IPS-18c (cell line): ENCODE measurements at regions not wholly inside any gene's neighbourhood (a gene's known extent, or its start where the extent isn't known, plus 50 kb on each side); places are given as distances from the start of the nearest gene placed in this dataset.

Source experiments
- H3K4me3 ChIP-seq: 2 replicates; pipeline ENCODE4 v1.7.0; 2013; ENCODE audit warnings: low read depth, mild to moderate bottlenecking, low read length, moderate library complexity; ENCODE audit not compliant: insufficient read depth
- H3K9me3 ChIP-seq: one replicate; pipeline ENCODE4 v1.6.1; 2013; ENCODE audit warnings: mild to moderate bottlenecking, low read length, moderate library complexity; ENCODE audit not compliant: control insufficient read depth, insufficient read depth

DNA sequence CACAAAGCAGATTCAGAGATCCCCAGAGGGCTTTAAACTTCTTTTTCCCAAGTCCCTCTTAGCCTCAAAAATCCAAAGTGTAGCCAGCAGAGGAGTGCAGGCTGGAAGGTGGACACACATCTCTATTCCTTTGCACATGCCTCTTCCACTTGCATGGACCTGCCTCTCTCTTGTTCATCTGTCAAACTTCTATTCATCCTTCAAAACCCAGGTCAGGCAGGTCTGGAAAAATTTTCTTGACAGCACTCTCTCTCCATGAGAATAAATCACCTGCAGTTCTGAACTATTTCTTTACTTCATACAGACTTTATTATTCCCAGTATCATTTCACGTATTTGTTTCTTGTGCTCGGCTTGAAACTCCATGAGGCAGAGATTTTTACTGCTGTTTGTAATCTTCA lies 127.5 kb downstream of the SS18 start:
- H3K4me3 ChIP-seq: no peak overlapping the region

DNA sequence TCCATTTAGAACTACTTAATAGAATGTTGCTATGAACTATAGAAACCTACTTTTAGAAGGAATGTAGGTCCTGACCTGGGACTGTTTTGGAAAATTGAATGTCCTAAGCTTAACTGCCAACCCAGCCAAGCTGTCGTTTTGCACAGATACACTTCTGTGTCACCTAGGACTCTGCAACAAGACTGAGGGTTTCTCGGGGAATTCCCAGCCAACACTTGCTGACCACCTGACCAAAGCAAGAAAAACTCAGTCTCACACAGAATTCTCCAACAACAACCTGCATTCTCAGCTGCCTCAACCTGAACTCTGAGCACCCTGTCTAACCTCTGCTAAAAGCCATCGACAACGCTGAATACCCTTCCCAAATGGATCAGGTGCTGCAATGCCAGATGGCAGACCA lies 128.2 kb downstream of the SS18 start:
- Histone ChIP-seq H3K4me3 (no peak overlapping the region), H3K9me3 (no peaks in the 10 kb centered on the region)

More for the DNA sequence above, 127.5 kb downstream of the SS18 start:
- no peaks in the 10 kb centered on the region for H3K9me3 ChIP-seq

DNA sequence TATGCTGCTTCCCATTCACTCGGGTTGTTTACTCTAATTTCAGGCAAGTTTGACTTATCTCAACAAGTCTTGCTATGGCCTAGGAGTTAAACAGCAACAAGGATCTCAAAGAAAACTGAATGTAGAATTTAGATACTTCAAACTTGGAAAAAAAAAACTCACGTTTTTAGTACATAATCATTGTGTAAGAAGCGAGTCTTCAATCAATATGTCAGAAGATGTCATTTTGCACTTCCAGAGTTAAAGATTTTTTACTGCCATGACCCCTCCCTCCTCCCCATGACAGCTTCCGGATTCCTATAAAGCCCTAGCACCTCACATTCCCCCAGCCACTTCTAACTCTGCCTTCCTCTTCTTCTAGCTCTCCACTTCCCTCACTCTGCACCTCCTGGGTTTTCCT lies 133.4 kb downstream of the SS18 start:
- Histone ChIP-seq H3K9me3 (no peaks in the 10 kb centered on the region), H3K4me3 (no peak overlapping the region)

DNA sequence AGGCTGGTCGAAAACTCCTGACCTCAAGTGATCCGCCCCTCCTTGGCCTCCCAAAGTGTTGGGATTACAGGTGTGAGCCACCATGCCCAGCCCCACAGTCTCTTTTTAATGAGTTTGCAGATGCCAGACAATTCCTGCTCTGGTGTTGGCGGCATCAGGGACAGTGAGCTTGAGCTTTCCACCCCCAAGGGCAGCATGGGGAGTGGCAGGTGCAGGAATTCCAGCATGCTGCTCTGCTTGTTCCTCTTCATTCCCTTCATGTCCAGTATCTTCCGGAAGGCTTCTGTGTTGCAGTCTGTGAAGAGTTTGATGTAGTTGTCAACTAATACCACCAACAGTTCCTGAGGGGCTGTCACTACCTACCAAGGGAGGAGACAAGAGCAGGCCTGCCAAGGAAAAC lies 137.3 kb downstream of the SS18 start:
- H3K4me3 ChIP-seq: no peak overlapping the region
- no peaks in the 10 kb centered on the region for H3K9me3 ChIP-seq

DNA sequence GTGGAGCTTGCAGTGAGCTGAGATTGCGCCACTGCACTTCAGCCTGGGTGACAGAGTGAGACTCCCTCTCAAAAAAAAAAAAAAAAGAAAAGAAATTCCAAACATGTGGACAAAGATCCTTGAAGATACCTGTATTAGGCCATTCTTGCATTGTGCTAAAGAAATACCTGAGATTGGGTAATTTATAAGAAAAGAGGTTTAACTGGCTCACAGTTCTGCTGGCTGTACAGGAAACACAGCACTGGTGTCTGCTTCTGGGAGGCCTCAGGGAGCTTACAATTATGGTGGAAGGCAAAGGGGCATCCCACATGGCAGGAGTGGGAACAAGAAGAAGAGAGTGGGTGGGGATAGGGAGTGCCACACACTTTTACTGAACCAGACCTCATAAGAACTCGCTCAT lies 140.1 kb downstream of the SS18 start:
- Histone ChIP-seq H3K9me3 (no peaks in the 10 kb centered on the region), H3K4me3 (no peak overlapping the region)

DNA sequence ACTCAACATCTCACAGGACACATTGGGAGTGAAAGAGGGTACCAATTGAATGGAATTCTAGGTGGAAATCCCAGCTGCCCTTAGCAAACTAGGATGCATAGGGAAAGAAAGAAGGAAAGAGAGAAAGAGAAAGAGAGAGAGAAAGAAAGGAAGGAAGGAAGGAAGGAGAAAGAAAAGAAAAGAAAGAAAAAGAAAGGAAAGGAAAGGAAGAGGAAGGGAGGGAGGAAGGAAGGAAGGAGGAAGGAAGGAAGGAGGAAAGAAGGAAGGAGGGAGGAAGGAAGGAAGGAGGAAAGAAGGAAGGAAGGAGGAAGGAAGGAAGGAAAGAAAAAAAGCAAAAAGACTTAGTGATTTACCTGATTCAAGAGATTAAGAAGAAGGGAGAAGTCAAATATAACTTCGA lies 143.9 kb downstream of the SS18 start:
- no peaks in the 10 kb centered on the region for H3K9me3 ChIP-seq

DNA sequence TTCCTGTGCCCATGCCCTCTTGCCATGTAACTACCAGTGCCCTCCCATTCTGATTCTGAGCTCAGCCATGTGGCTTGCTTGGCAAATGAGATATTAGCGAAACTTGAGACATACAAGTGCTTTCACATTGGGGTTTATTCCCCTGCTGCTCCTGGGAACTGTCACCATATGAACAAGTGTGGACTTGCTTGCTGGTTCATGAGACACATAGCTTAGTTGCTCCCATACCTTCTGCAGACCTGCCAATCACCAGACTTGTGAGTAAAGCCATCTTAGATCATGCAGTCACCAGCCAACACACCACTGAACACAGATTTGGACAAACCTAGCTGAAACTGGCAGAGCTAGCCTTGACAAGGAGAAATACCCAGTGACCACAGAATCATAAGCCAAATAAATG lies 155.1 kb downstream of the SS18 start:
- Histone ChIP-seq H3K9me3 (no peaks in the 10 kb centered on the region), H3K4me3 (no peak overlapping the region)

More for the DNA sequence above, 143.9 kb downstream of the SS18 start:
- no peak overlapping the region for H3K4me3 ChIP-seq

DNA sequence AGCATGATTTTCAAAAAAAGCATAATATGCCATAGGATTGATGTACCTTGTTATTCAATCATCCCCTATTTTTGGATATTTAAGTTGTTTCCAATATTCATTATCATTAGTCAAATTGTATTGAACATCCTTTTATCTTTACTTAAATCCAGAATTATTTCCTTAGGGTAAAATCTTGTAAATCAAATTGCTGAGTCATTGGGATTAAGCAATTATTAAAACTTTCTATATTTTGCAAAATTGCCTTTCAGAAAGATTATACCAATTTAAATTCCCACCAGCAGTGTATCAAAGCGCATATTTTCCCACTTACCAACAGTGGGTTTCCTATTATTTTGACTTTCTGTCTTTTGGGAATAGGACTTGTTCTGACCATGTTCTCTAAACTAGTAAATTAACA lies 159.3 kb downstream of the SS18 start:
- no peak overlapping the region for H3K4me3 ChIP-seq
- no peaks in the 10 kb centered on the region for H3K9me3 ChIP-seq

DNA sequence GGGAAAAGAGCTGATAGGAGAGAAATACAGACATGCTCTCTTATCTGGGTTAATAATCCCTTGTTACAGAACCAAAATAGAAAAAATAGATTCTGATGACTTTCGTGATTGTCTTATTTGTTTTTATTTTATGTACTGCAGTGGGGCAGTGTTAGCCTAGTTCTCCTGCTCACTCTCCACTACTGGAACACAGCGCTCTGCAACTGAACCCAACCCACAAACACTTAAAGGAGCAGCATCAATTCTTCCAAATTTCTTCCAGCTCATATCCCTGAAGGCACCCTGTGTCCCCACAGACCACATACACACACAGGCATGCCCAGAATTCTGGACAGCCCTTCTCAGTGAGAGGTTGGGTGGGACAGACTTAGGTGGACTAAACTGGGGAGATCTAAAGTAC lies 160.6 kb downstream of the SS18 start:
- H3K4me3 ChIP-seq: no peak overlapping the region
- no peaks in the 10 kb centered on the region for H3K9me3 ChIP-seq

DNA sequence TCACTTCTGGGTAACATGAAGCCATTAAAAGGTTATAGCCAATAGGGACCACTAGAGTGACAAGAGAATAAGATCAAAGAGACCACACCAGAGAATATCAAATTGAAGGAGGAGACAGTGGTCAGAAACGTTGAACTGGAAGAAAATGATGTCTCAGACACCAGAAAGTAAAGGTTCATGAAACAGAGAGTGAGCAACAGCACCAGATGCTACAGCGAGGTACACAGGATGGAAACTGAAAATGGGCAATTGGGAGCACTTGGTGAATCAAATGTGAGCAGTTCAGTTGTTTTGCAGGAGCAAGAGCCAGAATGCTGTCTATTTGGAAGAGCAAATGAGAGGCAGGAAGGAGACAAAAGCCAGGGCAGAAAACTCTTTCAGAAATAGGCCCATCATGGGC lies 162.6 kb downstream of the SS18 start:
- H3K4me3 ChIP-seq: no peak overlapping the region
- no peaks in the 10 kb centered on the region for H3K9me3 ChIP-seq

DNA sequence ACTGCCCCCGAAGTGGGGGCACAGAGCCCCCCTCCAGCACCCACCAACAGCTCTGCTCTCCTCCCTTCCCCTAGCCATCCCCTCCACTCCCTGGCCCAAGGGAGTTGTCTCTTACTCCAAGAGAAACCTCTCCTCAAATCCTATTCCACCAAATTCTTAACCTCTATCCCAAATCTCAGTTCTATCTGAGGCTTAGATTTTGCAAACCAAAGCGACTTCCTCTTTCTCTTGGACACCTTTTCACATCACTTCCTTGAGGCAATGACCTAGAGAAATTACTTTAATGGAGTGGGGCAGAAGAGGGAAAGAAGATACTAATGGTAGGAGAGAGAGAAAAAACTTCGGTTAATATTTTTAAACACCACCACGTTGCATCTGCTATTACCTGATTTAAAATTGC lies 167.2 kb downstream of the SS18 start:
- Histone ChIP-seq H3K9me3 (no peaks in the 10 kb centered on the region), H3K4me3 (no peak overlapping the region)

DNA sequence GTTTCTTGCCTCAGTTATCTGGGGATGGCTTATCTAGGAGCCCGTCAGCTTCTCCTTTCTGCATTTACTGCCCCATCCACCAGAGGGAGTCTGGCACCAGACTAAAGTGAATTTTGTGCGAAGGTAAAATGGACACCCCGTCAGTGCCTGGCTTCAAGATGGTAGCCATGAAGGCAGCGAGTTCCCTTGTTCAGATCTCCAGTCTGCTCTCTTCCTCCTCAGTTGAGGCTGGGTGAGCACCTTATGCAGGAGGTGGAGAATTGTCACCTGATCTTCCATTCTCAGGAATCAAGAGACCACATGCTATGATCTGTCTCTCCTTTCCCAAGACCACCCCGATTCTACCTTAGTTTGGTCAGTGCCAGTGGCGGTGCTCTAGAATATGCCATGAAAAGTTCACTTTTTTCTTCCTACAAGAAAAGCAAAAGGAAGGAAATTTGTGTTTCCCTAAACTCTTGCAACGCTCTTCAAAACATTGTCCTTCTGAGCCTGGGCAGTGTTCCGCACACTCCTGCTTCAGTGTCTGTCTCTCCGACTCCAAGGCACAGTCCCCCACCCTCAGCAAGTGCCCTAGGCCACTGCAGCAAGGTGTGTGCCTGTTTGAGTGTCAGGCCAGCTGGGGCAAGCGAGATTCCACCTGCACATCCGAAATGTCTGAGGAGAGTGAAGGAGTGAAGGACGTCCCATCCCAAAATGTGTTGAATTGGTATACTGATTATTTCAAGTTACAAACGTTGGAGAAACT lies 168.6 kb downstream of the SS18 start:
- no peaks in the 10 kb centered on the region for H3K9me3 ChIP-seq
- H3K4me3 ChIP-seq: no peak overlapping the region

DNA sequence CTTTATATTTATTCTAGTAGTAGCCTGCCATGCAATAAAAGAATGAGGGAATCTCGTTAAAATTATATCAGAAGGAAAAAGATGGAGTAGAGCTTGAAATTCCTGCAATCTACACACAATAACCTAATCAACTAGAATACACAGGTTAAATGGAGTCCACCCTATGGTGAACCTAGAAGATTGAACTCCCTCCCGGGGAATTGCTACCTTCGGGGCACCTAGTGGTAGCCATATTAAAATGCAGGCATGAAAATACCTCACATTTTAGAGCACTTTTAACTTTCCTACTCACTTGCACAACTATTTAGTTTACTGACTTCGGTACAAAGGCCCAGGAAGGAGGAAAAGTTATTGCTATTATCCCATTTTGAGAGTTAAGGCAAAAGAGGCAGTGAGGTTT lies 174.5 kb downstream of the SS18 start:
- Histone ChIP-seq H3K9me3 (no peaks in the 10 kb centered on the region), H3K4me3 (no peak overlapping the region)

DNA sequence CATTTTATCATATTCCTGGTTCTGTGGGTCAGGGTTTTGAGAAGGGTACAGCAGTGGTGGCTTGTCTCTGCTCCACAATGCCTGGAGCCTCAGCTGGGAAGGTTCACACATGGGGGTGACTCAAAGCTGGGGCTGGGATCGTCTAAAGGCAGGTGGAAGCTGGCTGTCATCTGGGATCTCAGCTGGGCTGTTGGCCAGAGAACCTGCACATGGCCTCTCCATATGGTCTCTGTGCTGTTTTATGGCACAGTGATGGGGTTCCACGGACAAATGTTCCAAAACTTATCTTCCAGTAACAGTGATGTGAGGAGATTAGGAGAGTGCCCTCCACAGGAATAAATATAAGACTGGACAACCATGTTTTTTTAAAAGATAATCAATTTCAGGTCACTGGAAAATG lies 191.4 kb downstream of the SS18 start:
- H3K4me3 ChIP-seq: no peak overlapping the region
- no peaks in the 10 kb centered on the region for H3K9me3 ChIP-seq

DNA sequence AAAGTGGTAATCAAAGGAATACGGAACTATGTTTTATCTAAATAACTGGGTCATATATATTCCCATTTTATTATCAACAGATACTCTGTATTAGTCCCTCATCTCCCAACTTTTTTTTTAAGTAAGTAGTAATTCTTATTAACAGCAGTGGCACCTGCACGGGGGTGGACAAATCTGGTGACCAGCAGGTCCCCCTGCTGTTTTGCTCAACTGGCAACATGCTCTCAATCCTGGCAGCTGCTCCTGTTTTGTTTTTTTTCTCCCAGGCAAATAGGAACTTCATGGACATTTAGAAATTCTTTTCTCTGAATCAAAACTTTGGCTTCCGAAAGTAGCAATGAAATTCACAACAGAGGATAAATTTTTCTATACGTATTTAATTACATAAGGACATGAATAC lies 193.5 kb downstream of the SS18 start:
- H3K9me3 ChIP-seq: no peaks in the 10 kb centered on the region
- H3K4me3 ChIP-seq: no peak overlapping the region

DNA sequence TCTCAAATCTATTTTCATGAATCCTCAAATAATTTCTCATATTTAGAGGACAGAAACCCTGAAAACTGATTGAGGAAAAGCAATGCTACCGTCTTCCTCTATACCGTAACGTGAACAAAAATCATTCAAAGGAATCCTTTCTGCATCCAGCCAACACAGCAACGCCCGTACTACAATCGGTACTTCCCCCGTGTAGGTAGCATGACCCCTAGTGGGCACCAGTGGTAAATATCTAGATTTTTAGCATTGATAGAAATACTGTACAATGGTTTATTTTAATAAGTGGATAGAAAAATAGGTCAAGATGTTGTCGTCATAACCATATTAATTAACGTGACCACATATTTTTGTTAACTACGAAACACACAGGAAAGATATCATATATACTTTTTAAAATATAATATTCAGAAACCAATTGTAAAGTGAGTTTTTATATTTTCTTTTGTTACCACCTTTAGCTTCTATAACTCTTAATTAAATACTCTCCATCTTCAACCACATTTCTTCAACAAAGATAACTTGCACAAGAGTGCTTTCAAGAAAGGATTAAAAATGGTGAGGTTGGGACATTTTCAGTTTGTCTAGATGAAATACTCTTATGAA lies 194.1 kb downstream of the SS18 start:
- no peak overlapping the region for H3K4me3 ChIP-seq

DNA sequence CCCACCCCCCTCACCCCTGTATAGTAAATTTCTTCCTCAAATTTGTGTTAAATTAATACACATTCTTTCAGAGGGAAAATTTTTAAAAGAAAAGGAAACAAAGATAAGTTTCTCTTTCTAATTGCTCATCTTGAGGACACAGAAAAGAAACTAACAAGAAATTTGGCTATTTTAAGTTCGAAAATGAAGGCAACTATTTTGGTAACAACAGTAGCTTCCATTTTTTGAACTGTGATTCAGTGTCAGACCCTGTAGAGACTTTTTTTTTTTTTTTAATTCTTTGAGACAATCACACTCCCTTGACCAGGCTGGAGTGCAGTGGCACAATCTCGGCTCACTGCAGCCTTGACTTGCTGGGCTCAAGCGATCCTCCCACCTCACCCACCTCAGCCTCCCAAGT lies 194.9 kb downstream of the SS18 start:
- no peaks in the 10 kb centered on the region for H3K9me3 ChIP-seq
- no peak overlapping the region for H3K4me3 ChIP-seq

More for the DNA sequence above, 194.1 kb downstream of the SS18 start:
- H3K9me3 ChIP-seq: no peaks in the 10 kb centered on the region

DNA sequence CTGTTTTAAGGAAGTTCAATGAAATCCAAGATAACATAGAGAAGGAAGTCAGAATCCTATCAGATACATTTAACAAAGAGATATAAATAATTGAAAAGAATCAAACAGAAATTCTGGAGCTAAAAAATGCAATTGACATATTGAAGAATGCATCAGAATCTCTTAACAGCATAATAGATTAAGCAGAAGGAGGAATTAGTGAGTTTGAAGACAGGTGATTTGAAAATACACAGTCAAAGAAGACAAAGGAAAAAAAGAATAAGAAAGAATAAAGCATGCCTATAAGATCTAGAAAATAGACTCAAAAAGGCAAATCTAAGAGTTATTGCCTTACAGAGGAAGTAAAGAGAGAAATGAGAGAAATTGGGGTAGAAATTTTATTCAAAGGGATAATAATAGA lies 204.1 kb downstream of the SS18 start:
- no peaks in the 10 kb centered on the region for H3K9me3 ChIP-seq

DNA sequence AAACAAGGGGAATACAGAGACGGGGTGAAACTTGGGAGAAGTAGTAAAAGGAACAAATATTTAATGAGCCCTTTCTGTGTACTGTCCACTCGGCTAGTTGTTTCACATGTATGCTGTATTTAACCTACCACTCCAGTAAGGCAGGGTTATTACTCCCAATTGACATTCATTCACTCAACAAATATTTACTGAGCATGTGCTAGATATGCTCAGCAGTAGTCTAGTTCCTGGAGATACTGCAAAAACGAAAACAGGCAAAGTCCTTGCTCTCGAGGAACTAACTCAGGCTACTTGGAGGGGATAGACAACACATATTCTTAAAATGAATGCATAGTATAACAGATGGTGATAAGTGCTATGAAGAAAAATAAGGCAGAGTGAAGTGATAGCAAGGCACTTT lies 207.3 kb downstream of the SS18 start:
- Histone ChIP-seq H3K4me3 (no peak overlapping the region), H3K9me3 (no peaks in the 10 kb centered on the region)

More for the DNA sequence above, 204.1 kb downstream of the SS18 start:
- H3K4me3 ChIP-seq: no peak overlapping the region
